ENCODE measurements at regions not wholly inside any gene's neighbourhood (a gene's known extent, or its start where the extent isn't known, plus 50 kb on each side); places are given as distances from the start of the nearest gene placed in this dataset.

GRCh38 chr5:86986837-86987236 lies 280.8 kb upstream of the RASA1 start:
- no peak for TF ChIP-seq ZNF274 (IDR thresholded peaks at IDR 0.05; ENCODE audit: low read depth, low read length)
- no peak for TF ChIP-seq SUZ12 (IDR thresholded peaks at IDR 0.05; ENCODE audit: extremely low read depth, insufficient read depth, insufficient read length)

All from NT2/D1 (cell line).